T-cell (primary cell): ENCODE measurements at regions not wholly inside any gene's neighbourhood (a gene's known extent, or its start where the extent isn't known, plus 50 kb on each side); places are given as distances from the start of the nearest gene placed in this dataset.
"Not testable (repeated sequence)": the region's sequence is repeated elsewhere in the genome, so short reads cannot be mapped to it uniquely, and the experiment has no call there.

Experiments used
- ATAC-seq, 4 experiments: fragments of 200-7000 bp in 3 of 4; fragments of 150-1000 bp in 1 of 4; cut with Tn5 transposase; replicated peaks in 1 of 4; 1 replicate in 3 of 4; 2 replicates in 1 of 4; pipeline ENCODE4 v1.10.0; 2021; ENCODE audit warnings: moderate library complexity in 3 of 4, mild to moderate bottlenecking in 2 of 4, moderate number of reproducible peaks in 1 of 4
- CTCF ChIA-PET, 2 donors: fragments of 300-600 bp; sonication (Branson Sonifier 250); formaldehyde crosslinking; loops; one replicate each; lab custom pipeline; 2022; ENCODE audit warnings: antibody characterized with exemption in 2 of 2; lab: Charles Lee
- POLR2A ChIA-PET, 2 donors: fragments of 300-600 bp; sonication (Branson Sonifier 250); formaldehyde crosslinking; loops; one replicate each; lab custom pipeline; 2022; ENCODE audit warnings: antibody characterized with exemption in 2 of 2; lab: Charles Lee
- DNase-seq, 35 experiments: peaks; one replicate each; pipeline versions ENCODE4 v3.0.0 to v3.0.0-alpha.2; 2013 to 2023
- H3K27ac ChIP-seq: one replicate; pipeline ENCODE4 v1.5.1; 2013; ENCODE audit warnings: low read length
- H3K27me3 ChIP-seq, 2 experiments: replicated peaks in 1 of 2; 1 replicate in 1 of 2; 2 replicates in 1 of 2; pipeline versions ENCODE4 v1.6.1 to v1.7.0; 2013; ENCODE audit warnings: low read length in 1 of 2, mixed read lengths in 1 of 2; ENCODE audit not compliant: control insufficient read depth in 2 of 2, insufficient read depth in 2 of 2; ENCODE audit errors: extremely low read depth in 1 of 2
- H3K36me3 ChIP-seq, 2 donors: 1 replicate in 1 of 2; 2 replicates in 1 of 2; pipeline versions ENCODE4 v1.6.1 to v1.7.0; 2013; ENCODE audit warnings: low read length in 1 of 2; ENCODE audit not compliant: control insufficient read depth in 2 of 2, insufficient read depth in 1 of 2; ENCODE audit errors: extremely low read depth in 1 of 2
- H3K4me1 ChIP-seq, 2 experiments: 1 replicate in 1 of 2; 2 replicates in 1 of 2; pipeline versions ENCODE4 v1.6.1 to v1.7.0; 2013; ENCODE audit warnings: low read length in 2 of 2, mixed read lengths in 1 of 2; ENCODE audit not compliant: insufficient read depth in 2 of 2, control insufficient read depth in 1 of 2; ENCODE audit errors: extremely low read depth in 1 of 2
- H3K4me3 ChIP-seq, 2 donors: 1 replicate in 1 of 2; 2 replicates in 1 of 2; pipeline versions ENCODE4 v1.5.1 to v1.7.0; 2013; ENCODE audit warnings: mild to moderate bottlenecking in 2 of 2, low read length in 1 of 2, moderate library complexity in 1 of 2; ENCODE audit not compliant: control insufficient read depth in 1 of 2; ENCODE audit errors: extremely low read depth in 1 of 2
- H3K9me3 ChIP-seq: 2 replicates; pipeline ENCODE4 v1.7.0; 2013
- H3K27ac Mint-ChIP-seq, 2 donors: one replicate each; pipeline ENCODE4 v1.8.0; 2020 to 2021; ENCODE audit warnings: mild to moderate bottlenecking in 2 of 2, mixed read lengths in 2 of 2
- H3K27me3 Mint-ChIP-seq, 2 donors: one replicate each; pipeline ENCODE4 v1.8.0; 2021 to 2022; ENCODE audit warnings: mixed read lengths in 2 of 2
- H3K36me3 Mint-ChIP-seq: one replicate; pipeline ENCODE4 v1.8.0; 2021; ENCODE audit warnings: mixed read lengths
- H3K4me1 Mint-ChIP-seq, 3 donors: one replicate each; pipeline ENCODE4 v1.8.0; 2020 to 2022; ENCODE audit warnings: mixed read lengths in 3 of 3, mild to moderate bottlenecking in 1 of 3
- H3K4me3 Mint-ChIP-seq, 3 donors: one replicate each; pipeline ENCODE4 v1.8.0; 2020 to 2022; ENCODE audit warnings: mild to moderate bottlenecking in 3 of 3, mixed read lengths in 3 of 3, moderate library complexity in 3 of 3
- H3K9me3 Mint-ChIP-seq, 3 donors: one replicate each; pipeline ENCODE4 v1.8.0; 2020 to 2022; ENCODE audit warnings: mixed read lengths in 3 of 3
- WGBS: methylation state at CpG from one replicate; pipeline ENCODE4 v1.1.5; 2013; ENCODE audit warnings: missing lambda C conversion rate; ENCODE audit not compliant: insufficient coverage; 5-methylcytosine and 5-hydroxymethylcytosine counted together

DNA sequence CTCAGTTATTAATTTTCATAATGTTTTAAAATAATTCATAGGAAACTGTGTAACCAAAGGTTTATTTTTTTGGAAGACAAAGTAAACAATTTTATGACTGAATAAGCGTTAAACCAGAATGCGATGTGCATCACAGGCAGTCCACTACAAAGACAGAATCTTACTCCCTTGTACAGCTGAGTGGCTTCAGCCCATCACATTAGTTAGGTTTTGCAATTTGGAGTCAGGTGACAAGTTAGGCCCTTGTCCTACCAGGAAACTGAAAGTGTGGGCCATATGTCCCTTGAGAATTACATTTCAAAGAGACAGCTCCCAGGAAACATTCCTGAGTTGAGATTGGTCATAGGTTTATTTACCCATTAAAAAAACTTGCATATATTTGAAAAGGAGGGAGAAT, 156.3 kb downstream of the MEX3B start:
- Mint-ChIP-seq H3K4me1 (no peaks in the 10 kb centered on the region), H3K27me3 (peaks cover 0 to 4% of the 10 kb centered on the region in 2 donors), H3K9me3 (no peaks in the 10 kb centered on the region), H3K4me3 (no peak overlapping the region), H3K36me3 (no peaks in the 10 kb centered on the region), H3K27ac (no peak overlapping the region)
- peaks cover 0 to 3% of the 10 kb centered on the region in 2 experiments for H3K27me3 ChIP-seq
- no peak overlapping the region for H3K27ac ChIP-seq
- no peaks in the 10 kb centered on the region for H3K36me3 ChIP-seq
- no peak for ATAC-seq
- H3K4me1 ChIP-seq, result no peaks in the 10 kb centered on the region
- ChIA-PET CTCF (no interaction called here), POLR2A (no interaction called here)
- no CpG with 5 or more reads among the region's 2 CpGs for WGBS
- H3K9me3 ChIP-seq, result no peaks in the 10 kb centered on the region
- DNase-seq, result no peak
- no peak overlapping the region for H3K4me3 ChIP-seq

- H3K27ac Mint-ChIP-seq, result no peak overlapping the region
- no peaks in the 10 kb centered on the region for H3K36me3 Mint-ChIP-seq
- Histone ChIP-seq H3K4me1 (no peaks in the 10 kb centered on the region), H3K9me3 (no peaks in the 10 kb centered on the region), H3K27ac (no peak overlapping the region), H3K27me3 (no peaks in the 10 kb centered on the region), H3K36me3 (no peaks in the 10 kb centered on the region), H3K4me3 (no peak overlapping the region)
- ChIA-PET POLR2A (no interaction called here), CTCF (no interaction called here)
- H3K27me3 Mint-ChIP-seq, result peaks cover 0 to 4% of the 10 kb centered on the region in 2 donors
- DNase-seq (no peak), ATAC-seq (no peak)
- H3K4me1 Mint-ChIP-seq, result no peaks in the 10 kb centered on the region
- H3K4me3 Mint-ChIP-seq, result no peak overlapping the region
- 76% methylated on average over 3 of the region's 10 CpGs for WGBS
- no peaks in the 10 kb centered on the region for H3K9me3 Mint-ChIP-seq
Measured at GRCh38 chr15:81888748-81889484, 156.9 kb downstream of the MEX3B start.

- ChIA-PET POLR2A (no interaction called here), CTCF (no interaction called here)
- Histone ChIP-seq H3K9me3 (no peaks in the 10 kb centered on the region), H3K4me3 (no peak overlapping the region), H3K36me3 (no peaks in the 10 kb centered on the region), H3K27ac (no peak overlapping the region), H3K27me3 (no peaks in the 10 kb centered on the region), H3K4me1 (no peaks in the 10 kb centered on the region)
- Mint-ChIP-seq H3K4me3 (no peak overlapping the region), H3K27ac (no peak overlapping the region), H3K4me1 (no peaks in the 10 kb centered on the region), H3K27me3 (peaks cover 0 to 2% of the 10 kb centered on the region in 2 donors), H3K9me3 (no peaks in the 10 kb centered on the region), H3K36me3 (no peaks in the 10 kb centered on the region)
- ATAC-seq (no peak), DNase-seq (no peak)
- no CpG with 5 or more reads among the region's 2 CpGs for WGBS
Measured at GRCh38 chr15:81887912-81888311, 157.9 kb downstream of the MEX3B start.

DNA sequence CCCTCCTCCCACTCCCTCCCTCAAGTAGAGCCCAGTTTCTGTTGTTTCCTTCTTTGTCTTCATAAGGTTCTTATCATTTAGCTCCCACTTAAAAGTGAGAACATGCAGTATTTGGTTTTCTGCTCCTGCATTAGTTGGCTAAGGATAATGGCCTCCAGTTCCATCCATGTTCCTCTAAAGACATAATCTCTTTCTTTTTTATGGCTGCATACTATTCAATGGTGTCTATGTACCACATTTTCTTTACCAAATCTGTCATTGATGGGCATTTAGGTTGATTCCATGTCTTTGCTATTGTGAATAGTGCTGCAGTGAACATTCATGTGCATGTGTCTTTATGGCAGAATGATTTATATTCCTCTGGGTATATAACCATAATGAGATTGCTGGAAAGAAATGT, 158.6 kb downstream of the MEX3B start:
- H3K36me3 Mint-ChIP-seq, H3K4me1 ChIP-seq, DNase-seq, H3K27ac ChIP-seq, ATAC-seq, H3K27me3 ChIP-seq, POLR2A ChIA-PET, CTCF ChIA-PET, H3K27ac Mint-ChIP-seq, H3K4me1 Mint-ChIP-seq, H3K36me3 ChIP-seq, H3K9me3 ChIP-seq, H3K9me3 Mint-ChIP-seq, H3K27me3 Mint-ChIP-seq, H3K4me3 ChIP-seq, H3K4me3 Mint-ChIP-seq: not testable (repeated sequence)

GRCh38 chr15:81886591-81886990, 159.2 kb downstream of the MEX3B start:
- Histone ChIP-seq H3K4me1 (no peaks in the 10 kb centered on the region), H3K27me3 (no peaks in the 10 kb centered on the region), H3K27ac (no peak overlapping the region), H3K36me3 (no peaks in the 10 kb centered on the region), H3K4me3 (no peak overlapping the region), H3K9me3 (no peaks in the 10 kb centered on the region)
- no peak overlapping the region for H3K27ac Mint-ChIP-seq
- no peaks in the 10 kb centered on the region for H3K4me1 Mint-ChIP-seq
- ATAC-seq (no peak), DNase-seq (no peak)
- ChIA-PET POLR2A (no interaction called here), CTCF (no interaction called here)
- H3K4me3 Mint-ChIP-seq, result no peak overlapping the region
- WGBS, result 87% methylated on average over 4 of the region's 6 CpGs
- no peaks in the 10 kb centered on the region for H3K9me3 Mint-ChIP-seq
- peaks cover 0 to 3% of the 10 kb centered on the region in 2 donors for H3K27me3 Mint-ChIP-seq
- H3K36me3 Mint-ChIP-seq, result no peaks in the 10 kb centered on the region

DNA sequence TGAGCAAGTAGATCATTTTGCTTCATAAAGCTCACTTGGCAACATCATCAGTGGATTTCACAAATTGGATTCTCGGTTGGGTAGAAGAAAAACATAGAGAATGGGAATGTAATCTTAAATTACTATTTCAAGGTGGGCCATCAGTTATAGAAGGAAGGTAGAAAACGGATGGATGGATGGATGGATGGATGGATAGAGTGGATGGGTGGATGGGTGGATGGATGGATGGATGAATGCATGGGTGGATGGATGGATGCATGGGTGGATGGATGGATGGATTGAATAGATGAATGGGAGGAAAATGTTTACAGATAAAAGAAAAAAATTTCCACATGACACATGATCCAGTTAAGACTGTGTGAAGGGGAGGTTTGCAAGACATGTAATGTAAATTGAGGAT, 159.7 kb downstream of the MEX3B start:
- Mint-ChIP-seq H3K27ac (no peak overlapping the region), H3K36me3 (no peaks in the 10 kb centered on the region), H3K4me1 (no peaks in the 10 kb centered on the region), H3K27me3 (peaks cover 2 to 3% of the 10 kb centered on the region in 2 donors), H3K4me3 (no peak overlapping the region), H3K9me3 (no peaks in the 10 kb centered on the region)
- Histone ChIP-seq H3K27ac (no peak overlapping the region), H3K36me3 (no peaks in the 10 kb centered on the region), H3K9me3 (no peaks in the 10 kb centered on the region), H3K4me3 (no peak overlapping the region), H3K27me3 (no peaks in the 10 kb centered on the region), H3K4me1 (no peaks in the 10 kb centered on the region)
- 86% methylated on average over 1 of the region's 2 CpGs for WGBS
- DNase-seq, result no peak
- ATAC-seq, result no peak
- ChIA-PET POLR2A (no interaction called here), CTCF (no interaction called here)

DNA sequence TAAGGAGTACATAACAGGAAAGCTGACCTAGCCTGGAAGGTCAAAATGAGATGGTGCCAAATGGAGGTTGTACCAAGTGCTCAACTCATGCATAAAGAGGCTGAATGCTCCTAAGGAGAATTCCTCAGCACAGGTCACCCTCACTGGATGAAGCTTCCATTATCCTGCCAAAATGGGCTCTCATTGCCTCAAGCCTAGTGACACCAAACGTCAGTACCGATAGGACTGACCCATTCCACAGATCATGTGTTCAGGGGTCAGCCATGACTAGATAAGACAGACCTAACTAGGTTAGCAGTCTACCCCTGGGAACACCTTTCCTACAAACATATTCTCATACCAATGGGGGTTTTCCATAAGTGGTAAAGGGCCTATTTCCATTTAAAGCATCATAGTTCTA, 160.7 kb downstream of the MEX3B start:
- Histone ChIP-seq H3K4me1 (no peaks in the 10 kb centered on the region), H3K36me3 (no peaks in the 10 kb centered on the region), H3K4me3 (no peak overlapping the region), H3K27ac (no peak overlapping the region), H3K27me3 (peaks cover 0 to 2% of the 10 kb centered on the region in 2 experiments), H3K9me3 (no peaks in the 10 kb centered on the region)
- Mint-ChIP-seq H3K4me1 (no peaks in the 10 kb centered on the region), H3K9me3 (no peaks in the 10 kb centered on the region), H3K4me3 (no peak overlapping the region), H3K27me3 (peaks cover 3 to 6% of the 10 kb centered on the region in 2 donors), H3K36me3 (no peaks in the 10 kb centered on the region), H3K27ac (no peak overlapping the region)
- ATAC-seq (no peak), DNase-seq (no peak)
- ChIA-PET POLR2A (no interaction called here), CTCF (no interaction called here)
- 92% methylated on average over 2 of the region's 2 CpGs for WGBS
